Frontal cortex (tissue), 3 donors: ENCODE measurements at regions not wholly inside any gene's neighbourhood (a gene's known extent, or its start where the extent isn't known, plus 50 kb on each side); places are given as distances from the start of the nearest gene placed in this dataset.

Experiments
- DNase-seq, 2 donors: peaks; one replicate each; pipeline ENCODE4 v3.0.0; 2012; ENCODE audit warnings: low spot score in 2 of 2
- FAIRE-seq: peaks from 2 replicates; lab custom pipeline; 2012; peaks lifted over from hg19 to GRCh38; lab: Jason Lieb, UNC
- donor health status: control.
- donor health status: control.
- donor health status: control.

- no peak for FAIRE-seq
- no peak for DNase-seq
Measured at GRCh38 chr5:118022062-118022461, 966.3 kb downstream of the DTWD2 start.

- FAIRE-seq (peak; percentile 65), DNase-seq (no peak)
Measured at GRCh38 chr5:118017536-118017935, 970.8 kb downstream of the DTWD2 start.

- no peak for DNase-seq
- no peak for FAIRE-seq
Measured at GRCh38 chr5:118016396-118016795, 972.0 kb downstream of the DTWD2 start.

GRCh38 chr5:118015511-118015910 is 972.8 kb downstream of the DTWD2 start:
- DNase-seq, result no peak
- FAIRE-seq, result no peak

GRCh38 chr5:118009741-118010297 is 978.5 kb downstream of the DTWD2 start:
- FAIRE-seq (no peak), DNase-seq (no peak)

GRCh38 chr5:118008779-118009178 is 979.6 kb downstream of the DTWD2 start:
- FAIRE-seq (no peak), DNase-seq (no peak)

- no peak for FAIRE-seq
- no peak for DNase-seq
Measured at GRCh38 chr5:118007262-118007661, 981.1 kb downstream of the DTWD2 start.

GRCh38 chr5:118006219-118006618 is 982.1 kb downstream of the DTWD2 start:
- DNase-seq (no peak), FAIRE-seq (no peak)

GRCh38 chr5:117999939-118000549 is 988.3 kb downstream of the DTWD2 start:
- DNase-seq, result no peak
- no peak for FAIRE-seq

GRCh38 chr5:117982691-117983090 is 1005.7 kb downstream of the DTWD2 start:
- FAIRE-seq (no peak), DNase-seq (no peak)

GRCh38 chr5:117973785-117974184 is 1014.6 kb downstream of the DTWD2 start:
- DNase-seq (no peak), FAIRE-seq (no peak)

GRCh38 chr5:117955831-117956230 is 1032.5 kb downstream of the DTWD2 start:
- no peak for DNase-seq
- FAIRE-seq, result no peak

GRCh38 chr5:117954331-117954730 is 1034.0 kb downstream of the DTWD2 start:
- FAIRE-seq (no peak), DNase-seq (no peak)

GRCh38 chr5:117953272-117953671 is 1035.1 kb downstream of the DTWD2 start:
- no peak for FAIRE-seq
- DNase-seq, result no peak

GRCh38 chr5:117947836-117948235 is 1040.5 kb downstream of the DTWD2 start:
- DNase-seq, result no peak
- FAIRE-seq, result no peak

- DNase-seq (no peak), FAIRE-seq (no peak)
Measured at GRCh38 chr5:117947121-117947520, 1041.2 kb downstream of the DTWD2 start.

- FAIRE-seq (no peak), DNase-seq (no peak)
Measured at GRCh38 chr5:117945258-117945657, 1043.1 kb downstream of the DTWD2 start.

GRCh38 chr5:117943541-117943940 is 1044.8 kb downstream of the DTWD2 start:
- DNase-seq (no peak), FAIRE-seq (no peak)

- DNase-seq, result no peak
- no peak for FAIRE-seq
Measured at GRCh38 chr5:117942861-117943519, 1045.4 kb downstream of the DTWD2 start.

GRCh38 chr5:117893211-117893610 is 1095.1 kb downstream of the DTWD2 start:
- no peak for DNase-seq
- FAIRE-seq, result no peak

GRCh38 chr5:117892360-117892759 is 1096.0 kb downstream of the DTWD2 start:
- FAIRE-seq (no peak), DNase-seq (no peak)

- FAIRE-seq (no peak), DNase-seq (no peak)
Measured at GRCh38 chr5:117889596-117889995, 1098.8 kb downstream of the DTWD2 start.
